H9 (cell line): ENCODE measurements at regions not wholly inside any gene's neighbourhood (a gene's known extent, or its start where the extent isn't known, plus 50 kb on each side); places are given as distances from the start of the nearest gene placed in this dataset.

Experiments used
- DNase-seq: peaks from one replicate; pipeline ENCODE4 v3.0.0-alpha.2; 2017
- H2AFZ ChIP-seq: one replicate; pipeline ENCODE4 v1.6.1; 2013; ENCODE audit warnings: mild to moderate bottlenecking, low read length, control low read depth, moderate library complexity
- H2AK5ac ChIP-seq: 2 replicates; pipeline ENCODE4 v1.6.1; 2013; ENCODE audit warnings: low read length, control low read depth, mixed read lengths; ENCODE audit not compliant: insufficient read length
- H2BK120ac ChIP-seq: one replicate; pipeline ENCODE4 v1.6.1; 2013; ENCODE audit warnings: low read depth, mild to moderate bottlenecking, low read length, control low read depth, inconsistent platforms; ENCODE audit not compliant: poor library complexity, severe bottlenecking
- H2BK12ac ChIP-seq: 2 replicates; pipeline ENCODE4 v1.6.1; 2013; ENCODE audit warnings: low read length, control low read depth, mixed read lengths, low read depth; ENCODE audit not compliant: insufficient read length
- H2BK15ac ChIP-seq: 2 replicates; pipeline ENCODE4 v1.6.1; 2013; ENCODE audit warnings: low read depth, low read length, control low read depth
- H2BK20ac ChIP-seq: one replicate; pipeline ENCODE4 v1.6.1; 2013; ENCODE audit warnings: low read depth, mild to moderate bottlenecking, low read length, control low read depth, inconsistent platforms; ENCODE audit not compliant: poor library complexity, severe bottlenecking
- H2BK5ac ChIP-seq: 2 replicates; pipeline ENCODE4 v1.6.1; 2013; ENCODE audit warnings: low read length, control low read depth, mixed read lengths; ENCODE audit not compliant: insufficient read length
- H3K14ac ChIP-seq: 2 replicates; pipeline ENCODE4 v1.6.1; 2013; ENCODE audit warnings: low read length, control low read depth; ENCODE audit not compliant: insufficient read depth
- H3K18ac ChIP-seq: 2 replicates; pipeline ENCODE4 v1.6.1; 2013; ENCODE audit warnings: low read depth, mild to moderate bottlenecking, mixed read lengths, low read length, control low read depth; ENCODE audit not compliant: insufficient read length
- H3K23ac ChIP-seq: 2 replicates; pipeline ENCODE4 v1.6.1; 2013; ENCODE audit warnings: low read length, control low read depth, mixed read lengths, low read depth; ENCODE audit not compliant: insufficient read length
- H3K23me2 ChIP-seq: 2 replicates; pipeline ENCODE4 v1.6.1; 2013; ENCODE audit warnings: low read depth, mild to moderate bottlenecking, mixed read lengths, low read length, control low read depth; ENCODE audit not compliant: insufficient read length, poor library complexity, severe bottlenecking
- H3K27ac ChIP-seq: 2 replicates; pipeline ENCODE4 v1.5.1; 2013; ENCODE audit warnings: low read length, control low read depth, mixed read lengths, low read depth; ENCODE audit not compliant: insufficient read length
- H3K27me3 ChIP-seq: 2 replicates; pipeline ENCODE4 v1.6.1; 2013; ENCODE audit warnings: low read length, control low read depth, inconsistent platforms; ENCODE audit not compliant: insufficient read depth
- H3K4ac ChIP-seq: 2 replicates; pipeline ENCODE4 v1.6.1; 2013; ENCODE audit warnings: low read depth, mild to moderate bottlenecking, control low read depth, inconsistent platforms, low read length, moderate library complexity
- H3K4me1 ChIP-seq: 2 replicates; pipeline ENCODE4 v1.6.1; 2013; ENCODE audit warnings: low read length, control low read depth, inconsistent platforms; ENCODE audit not compliant: insufficient read depth
- H3K4me2 ChIP-seq: 2 replicates; pipeline ENCODE4 v1.6.1; 2013; ENCODE audit warnings: low read length, control low read depth, mixed read lengths; ENCODE audit not compliant: insufficient read length, insufficient read depth
- H3K56ac ChIP-seq: 2 replicates; pipeline ENCODE4 v1.6.1; 2013; ENCODE audit warnings: low read depth, mild to moderate bottlenecking, mixed read lengths, low read length, control low read depth; ENCODE audit not compliant: insufficient read length
- H3K79me1 ChIP-seq: 2 replicates; pipeline ENCODE4 v1.6.1; 2013; ENCODE audit warnings: low read depth, mild to moderate bottlenecking, moderate library complexity, low read length, control low read depth, inconsistent platforms; ENCODE audit not compliant: insufficient read depth, poor library complexity, severe bottlenecking
- H3K79me2 ChIP-seq: 2 replicates; pipeline ENCODE4 v1.6.1; 2013; ENCODE audit warnings: low read length, control low read depth, inconsistent platforms; ENCODE audit not compliant: insufficient read depth
- H3K9ac ChIP-seq: 2 replicates; pipeline ENCODE4 v1.6.1; 2013; ENCODE audit warnings: low read length, control low read depth, mixed read lengths; ENCODE audit not compliant: insufficient read length; ENCODE audit errors: extremely low read depth
- H3K9me3 ChIP-seq: one replicate; pipeline ENCODE4 v1.6.1; 2013; ENCODE audit warnings: low read depth, low read length, inconsistent platforms; ENCODE audit not compliant: control insufficient read depth
- H3T11ph ChIP-seq: one replicate; pipeline ENCODE4 v1.6.1; 2013; ENCODE audit warnings: mild to moderate bottlenecking, low read length, control low read depth, inconsistent platforms
- H4K20me1 ChIP-seq: one replicate; pipeline ENCODE4 v1.6.1; 2013; ENCODE audit not compliant: control insufficient read depth, insufficient read length, insufficient read depth
- H4K5ac ChIP-seq: 2 replicates; pipeline ENCODE4 v1.6.1; 2013; ENCODE audit warnings: low read depth, mild to moderate bottlenecking, mixed read lengths, low read length, control low read depth; ENCODE audit not compliant: insufficient read length
- H4K8ac ChIP-seq: replicated peaks from 2 replicates; pipeline ENCODE4 v1.6.1; 2013; ENCODE audit warnings: low read length, control low read depth, mixed read lengths, low read depth; ENCODE audit not compliant: insufficient read length
- H4K91ac ChIP-seq: 2 replicates; pipeline ENCODE4 v1.6.1; 2013; ENCODE audit warnings: low read depth, mild to moderate bottlenecking, moderate library complexity, mixed read lengths, low read length, control low read depth; ENCODE audit not compliant: insufficient read length
- H3K27ac Mint-ChIP-seq, 3 experiments: 2 replicates in 2 of 3; 3 replicates in 1 of 3; pipeline ENCODE4 v1.8.0; 2020 to 2021; ENCODE audit warnings: mixed read lengths in 3 of 3, mild to moderate bottlenecking in 1 of 3, moderate library complexity in 1 of 3
- H3K27me3 Mint-ChIP-seq: 2 replicates; pipeline ENCODE4 v1.8.0; 2021; ENCODE audit warnings: low read depth, mild to moderate bottlenecking, moderate library complexity, mixed read lengths
- H3K36me3 Mint-ChIP-seq, 3 experiments: 2 replicates in 2 of 3; 3 replicates in 1 of 3; pipeline ENCODE4 v1.8.0; 2020 to 2021; ENCODE audit warnings: low read depth in 3 of 3, mixed read lengths in 3 of 3; ENCODE audit not compliant: insufficient read depth in 1 of 3
- H3K4me1 Mint-ChIP-seq, 2 experiments: 2 replicates each; pipeline ENCODE4 v1.8.0; 2020; ENCODE audit warnings: mixed read lengths in 2 of 2
- H3K4me3 Mint-ChIP-seq, 2 experiments: 2 replicates in 1 of 2; 3 replicates in 1 of 2; pipeline ENCODE4 v1.8.0; 2020 to 2021; ENCODE audit warnings: mild to moderate bottlenecking in 2 of 2, mixed read lengths in 2 of 2, moderate library complexity in 1 of 2
- H3K9me3 Mint-ChIP-seq, 2 experiments: 2 replicates in 1 of 2; 3 replicates in 1 of 2; pipeline ENCODE4 v1.8.0; 2020; ENCODE audit warnings: mild to moderate bottlenecking in 2 of 2, mixed read lengths in 2 of 2, moderate library complexity in 1 of 2
- WGBS: extraction: QIAGEN DNeasy Blood & Tissue Kit; methylation state at CpG from one replicate; pipeline ENCODE4 v1.1.7; 2013; ENCODE audit warnings: missing lambda C conversion rate, low lambda C conversion rate, mixed read lengths; ENCODE audit not compliant: insufficient read length; ENCODE audit errors: extremely low coverage; 5-methylcytosine and 5-hydroxymethylcytosine counted together
- TF ChIP-seq, protein P1 (sequence below): fragments of 200-600 bp; sonication (generic); conservative IDR thresholded peaks from 3 replicates; pipeline ENCODE4 v1.8.0; 2021; ENCODE audit warnings: antibody characterized with exemption, mild to moderate bottlenecking

DNA sequence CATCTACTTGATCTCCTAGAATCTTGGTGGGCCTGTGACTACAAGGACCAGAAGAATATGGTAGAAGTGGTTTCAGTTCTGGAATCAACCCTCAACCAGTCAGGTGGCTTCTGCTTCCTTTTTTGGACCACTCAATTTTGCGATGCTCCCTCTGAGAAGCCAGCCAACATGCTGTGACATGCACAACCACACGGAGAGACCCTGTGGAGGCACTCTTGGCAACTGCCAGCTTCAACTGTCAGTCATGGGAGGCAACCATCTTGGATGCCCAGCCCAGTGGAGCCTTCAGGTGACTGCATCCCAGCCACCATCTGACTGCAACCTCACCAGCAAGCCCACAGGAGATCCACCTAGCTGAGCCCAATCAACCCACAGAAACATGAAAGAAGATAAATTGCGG lies 137.3 kb downstream of the FAM114A2 start:
- Histone ChIP-seq H3K27ac (no peak overlapping the region), H3K79me1 (no peaks in the 10 kb centered on the region), H2BK120ac (no peak overlapping the region), H3K9ac (no peak overlapping the region), H3K23ac (no peak overlapping the region), H4K20me1 (no peaks in the 10 kb centered on the region), H3K27me3 (no peaks in the 10 kb centered on the region), H4K5ac (no peak overlapping the region), H2BK12ac (no peak overlapping the region), H3K9me3 (no peaks in the 10 kb centered on the region), H3K14ac (0 out of 2 replicates have a peak overlapping the region, but pooled peaks have one; percentile 47), H3K4me1 (no peaks in the 10 kb centered on the region), H2BK5ac (no peak overlapping the region), H3T11ph (no peak overlapping the region), H3K18ac (no peak overlapping the region), H2AK5ac (no peak overlapping the region), H2AFZ (no peak overlapping the region), H2BK15ac (no peak overlapping the region), H3K4me2 (no peak overlapping the region), H3K4ac (no peak overlapping the region), H3K56ac (no peak overlapping the region), H4K91ac (no peak overlapping the region), H2BK20ac (no peak overlapping the region), H3K23me2 (no peaks in the 10 kb centered on the region), H4K8ac (no peak overlapping the region), H3K79me2 (no peaks in the 10 kb centered on the region)
- WGBS, result no CpG with 5 or more reads among the region's 3 CpGs
- Mint-ChIP-seq H3K4me3 (no peak overlapping the region), H3K27me3 (no peaks in the 10 kb centered on the region), H3K9me3 (no peaks in the 10 kb centered on the region), H3K27ac (no peak overlapping the region), H3K36me3 (no peaks in the 10 kb centered on the region), H3K4me1 (no peaks in the 10 kb centered on the region)
- TF ChIP-seq, protein P1, sequence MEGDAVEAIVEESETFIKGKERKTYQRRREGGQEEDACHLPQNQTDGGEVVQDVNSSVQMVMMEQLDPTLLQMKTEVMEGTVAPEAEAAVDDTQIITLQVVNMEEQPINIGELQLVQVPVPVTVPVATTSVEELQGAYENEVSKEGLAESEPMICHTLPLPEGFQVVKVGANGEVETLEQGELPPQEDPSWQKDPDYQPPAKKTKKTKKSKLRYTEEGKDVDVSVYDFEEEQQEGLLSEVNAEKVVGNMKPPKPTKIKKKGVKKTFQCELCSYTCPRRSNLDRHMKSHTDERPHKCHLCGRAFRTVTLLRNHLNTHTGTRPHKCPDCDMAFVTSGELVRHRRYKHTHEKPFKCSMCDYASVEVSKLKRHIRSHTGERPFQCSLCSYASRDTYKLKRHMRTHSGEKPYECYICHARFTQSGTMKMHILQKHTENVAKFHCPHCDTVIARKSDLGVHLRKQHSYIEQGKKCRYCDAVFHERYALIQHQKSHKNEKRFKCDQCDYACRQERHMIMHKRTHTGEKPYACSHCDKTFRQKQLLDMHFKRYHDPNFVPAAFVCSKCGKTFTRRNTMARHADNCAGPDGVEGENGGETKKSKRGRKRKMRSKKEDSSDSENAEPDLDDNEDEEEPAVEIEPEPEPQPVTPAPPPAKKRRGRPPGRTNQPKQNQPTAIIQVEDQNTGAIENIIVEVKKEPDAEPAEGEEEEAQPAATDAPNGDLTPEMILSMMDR, result no peak
- no peak for DNase-seq
